SU-DHL-6 (cell line): ENCODE measurements at regions not wholly inside any gene's neighbourhood (a gene's known extent, or its start where the extent isn't known, plus 50 kb on each side); places are given as distances from the start of the nearest gene placed in this dataset.

Experiments used
- H2AFZ ChIP-seq: fragments of 200-600 bp; sonication (generic); 2 replicates; pipeline ENCODE4 v1.6.1; 2014; ENCODE audit warnings: low read depth, mild to moderate bottlenecking, moderate library complexity, mixed read lengths, antibody characterized with exemption, low read length; ENCODE audit not compliant: severe bottlenecking
- H3F3A ChIP-seq: fragments of 200-600 bp; shearing (Covaris generic); 2 replicates; pipeline ENCODE4 v1.6.0; 2016; ENCODE audit warnings: antibody characterized with exemption, mild to moderate bottlenecking; ENCODE audit not compliant: insufficient read depth
- H3K27ac ChIP-seq: fragments of 200-600 bp; sonication (generic); 2 replicates; pipeline ENCODE4 v1.5.1; 2016; ENCODE audit warnings: low read depth, mild to moderate bottlenecking, low read length, moderate library complexity, mixed read lengths
- H3K27me3 ChIP-seq: fragments of 200-600 bp; sonication (generic), shearing (Covaris generic); 2 replicates; pipeline ENCODE4 v1.6.0; 2014; ENCODE audit warnings: mild to moderate bottlenecking, low read length
- H3K36me3 ChIP-seq: fragments of 200-600 bp; sonication (generic); 2 replicates; pipeline ENCODE4 v1.6.1; 2014; ENCODE audit warnings: mild to moderate bottlenecking, low read length, mixed read lengths
- H3K4me2 ChIP-seq: fragments of 300-600, 200-600 bp; shearing (Covaris generic), sonication (generic); 2 replicates; pipeline ENCODE4 v1.6.0; 2014; ENCODE audit warnings: low read length, low read depth, mild to moderate bottlenecking; ENCODE audit not compliant: poor library complexity, severe bottlenecking
- H3K4me3 ChIP-seq: fragments of 200-600 bp; sonication (generic); 2 replicates; pipeline ENCODE4 v1.5.1; 2014; ENCODE audit warnings: antibody characterized with exemption, low read length, mild to moderate bottlenecking, mixed read lengths; ENCODE audit not compliant: insufficient read depth, poor library complexity, severe bottlenecking
- H3K79me2 ChIP-seq: fragments of 200-600 bp; sonication (generic); 2 replicates; pipeline ENCODE4 v1.6.1; 2014; ENCODE audit warnings: mild to moderate bottlenecking, low read length, moderate library complexity; ENCODE audit not compliant: insufficient read depth
- H3K9ac ChIP-seq: fragments of 200-600 bp; sonication (generic); 2 replicates; pipeline ENCODE4 v1.7.0; 2014; ENCODE audit warnings: mild to moderate bottlenecking, low read length
- H3K9me2 ChIP-seq: fragments of 200-600 bp; sonication (generic); replicated peaks from 2 replicates; pipeline ENCODE4 v1.6.1; 2014; ENCODE audit warnings: low read length; ENCODE audit not compliant: insufficient read depth
- H3K9me3 ChIP-seq: fragments of 200-600 bp; sonication (generic); 2 replicates; pipeline ENCODE4 v1.6.1; 2014; ENCODE audit warnings: low read length, mixed read lengths; ENCODE audit not compliant: insufficient read depth
- H4K20me1 ChIP-seq: fragments of 200-600 bp; sonication (generic); 2 replicates; pipeline ENCODE4 v1.6.1; 2014; ENCODE audit warnings: low read depth, mild to moderate bottlenecking, antibody characterized with exemption, low read length, moderate library complexity, mixed read lengths
- EZH2phosphoT487 ChIP-seq: fragments of 200-600 bp; sonication (generic), shearing (Covaris generic); conservative IDR thresholded peaks from 2 replicates; pipeline ENCODE4 v1.6.1; 2018; ENCODE audit warnings: mild to moderate bottlenecking, antibody characterized with exemption, low read length, moderate library complexity, mixed read lengths
- TF ChIP-seq, protein P1 (sequence below): fragments of 200-600 bp; sonication (generic); IDR thresholded peaks from one replicate; pipeline ENCODE4 v1.5.1; 2017; ENCODE audit warnings: antibody characterized with exemption, mild to moderate bottlenecking, low read length, moderate library complexity; ENCODE audit not compliant: insufficient read depth, poor library complexity, severe bottlenecking

DNA sequence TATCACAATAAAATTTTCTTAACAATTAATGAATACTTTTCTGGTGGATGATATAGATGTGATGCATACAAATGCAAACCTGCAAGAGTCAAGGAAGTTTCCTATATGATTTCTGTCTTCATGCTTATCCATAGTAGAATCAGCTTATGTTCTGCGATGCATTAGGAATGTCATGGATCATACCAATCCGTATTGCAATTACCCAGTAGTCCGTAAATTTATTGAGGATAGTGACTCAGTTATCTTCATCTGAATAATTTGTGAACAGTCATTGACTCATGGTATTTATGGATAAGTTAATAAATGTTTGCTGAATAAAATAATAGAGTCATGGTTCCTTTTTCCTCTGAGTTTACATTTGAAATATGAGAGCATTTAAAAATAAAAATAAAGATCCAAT is 483.4 kb downstream of the LRFN5 start:
- H3K4me3 ChIP-seq, result no peak overlapping the region
- no peaks in the 10 kb centered on the region for H3K9me2 ChIP-seq
- H4K20me1 ChIP-seq, result no peaks in the 10 kb centered on the region
- no peak overlapping the region for H2AFZ ChIP-seq
- no peaks in the 10 kb centered on the region for H3F3A ChIP-seq
- TF ChIP-seq, protein P1, sequence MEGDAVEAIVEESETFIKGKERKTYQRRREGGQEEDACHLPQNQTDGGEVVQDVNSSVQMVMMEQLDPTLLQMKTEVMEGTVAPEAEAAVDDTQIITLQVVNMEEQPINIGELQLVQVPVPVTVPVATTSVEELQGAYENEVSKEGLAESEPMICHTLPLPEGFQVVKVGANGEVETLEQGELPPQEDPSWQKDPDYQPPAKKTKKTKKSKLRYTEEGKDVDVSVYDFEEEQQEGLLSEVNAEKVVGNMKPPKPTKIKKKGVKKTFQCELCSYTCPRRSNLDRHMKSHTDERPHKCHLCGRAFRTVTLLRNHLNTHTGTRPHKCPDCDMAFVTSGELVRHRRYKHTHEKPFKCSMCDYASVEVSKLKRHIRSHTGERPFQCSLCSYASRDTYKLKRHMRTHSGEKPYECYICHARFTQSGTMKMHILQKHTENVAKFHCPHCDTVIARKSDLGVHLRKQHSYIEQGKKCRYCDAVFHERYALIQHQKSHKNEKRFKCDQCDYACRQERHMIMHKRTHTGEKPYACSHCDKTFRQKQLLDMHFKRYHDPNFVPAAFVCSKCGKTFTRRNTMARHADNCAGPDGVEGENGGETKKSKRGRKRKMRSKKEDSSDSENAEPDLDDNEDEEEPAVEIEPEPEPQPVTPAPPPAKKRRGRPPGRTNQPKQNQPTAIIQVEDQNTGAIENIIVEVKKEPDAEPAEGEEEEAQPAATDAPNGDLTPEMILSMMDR, result no peak
- no peak for TF ChIP-seq EZH2phosphoT487
- H3K27ac ChIP-seq, result no peak overlapping the region
- no peak overlapping the region for H3K4me2 ChIP-seq
- H3K9me3 ChIP-seq, result peaks cover 3% of the 10 kb centered on the region; the same call in 1 of the 2 replicates
- H3K79me2 ChIP-seq, result no peaks in the 10 kb centered on the region
- no peaks in the 10 kb centered on the region for H3K36me3 ChIP-seq
- no peak overlapping the region for H3K9ac ChIP-seq
- no peaks in the 10 kb centered on the region for H3K27me3 ChIP-seq

DNA sequence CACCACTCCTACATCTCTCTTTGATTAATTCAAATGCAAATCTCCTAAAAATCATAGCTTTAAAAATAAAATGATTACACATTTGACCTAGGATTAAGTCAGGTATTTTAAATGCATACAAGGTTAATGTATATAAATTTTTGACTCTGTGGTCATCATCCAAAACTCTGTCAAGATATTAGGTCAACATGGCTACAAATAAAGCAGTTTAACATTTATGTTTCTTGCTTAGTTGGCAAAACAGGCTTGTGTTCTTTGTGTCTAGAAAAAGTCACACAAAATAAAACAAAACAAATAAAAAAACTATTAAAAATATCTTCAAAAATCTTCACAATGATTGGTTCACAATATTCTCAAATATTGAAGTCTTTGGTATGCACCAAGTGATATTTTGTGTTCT is 473.2 kb downstream of the LRFN5 start:
- Histone ChIP-seq H3K9me2 (no peaks in the 10 kb centered on the region), H3K9ac (no peak overlapping the region), H3F3A (no peaks in the 10 kb centered on the region), H2AFZ (peak overlapping the region; percentile 51), H4K20me1 (no peaks in the 10 kb centered on the region), H3K27ac (no peak overlapping the region), H3K9me3 (no peaks in the 10 kb centered on the region), H3K27me3 (no peaks in the 10 kb centered on the region), H3K36me3 (no peaks in the 10 kb centered on the region), H3K4me3 (no peak overlapping the region), H3K79me2 (no peaks in the 10 kb centered on the region), H3K4me2 (no peak overlapping the region)
- no peak for TF ChIP-seq EZH2phosphoT487
- TF ChIP-seq, protein P1, result no peak

DNA sequence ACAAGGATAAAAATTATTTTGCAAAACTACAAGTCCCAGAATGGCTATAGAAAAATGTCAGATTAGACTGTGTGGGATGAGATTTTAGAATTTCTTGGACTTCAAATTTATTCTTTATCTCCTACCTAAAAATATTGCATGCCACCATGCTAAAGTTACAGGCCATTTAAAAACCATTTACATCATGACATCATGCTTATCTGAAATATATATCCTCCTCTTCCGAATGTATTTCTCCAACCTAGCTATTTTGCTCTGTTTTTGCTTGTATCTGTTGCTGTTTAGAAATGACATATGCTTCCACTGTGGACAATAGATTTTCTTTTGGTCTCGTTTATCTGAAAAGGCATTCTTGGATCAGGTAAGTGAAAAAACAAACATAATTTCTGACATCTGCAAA is 471.7 kb downstream of the LRFN5 start:
- H3K36me3 ChIP-seq, result no peaks in the 10 kb centered on the region
- H3K9ac ChIP-seq, result no peak overlapping the region
- H3K9me2 ChIP-seq, result no peaks in the 10 kb centered on the region
- TF ChIP-seq, protein P1, result no peak
- TF ChIP-seq EZH2phosphoT487, result no peak
- H3F3A ChIP-seq, result no peaks in the 10 kb centered on the region
- no peak overlapping the region for H3K4me2 ChIP-seq
- H3K9me3 ChIP-seq, result no peaks in the 10 kb centered on the region
- no peak overlapping the region for H3K4me3 ChIP-seq
- H3K27me3 ChIP-seq, result no peaks in the 10 kb centered on the region
- H2AFZ ChIP-seq, result no peak overlapping the region
- H3K27ac ChIP-seq, result no peak overlapping the region
- no peaks in the 10 kb centered on the region for H3K79me2 ChIP-seq
- no peaks in the 10 kb centered on the region for H4K20me1 ChIP-seq

DNA sequence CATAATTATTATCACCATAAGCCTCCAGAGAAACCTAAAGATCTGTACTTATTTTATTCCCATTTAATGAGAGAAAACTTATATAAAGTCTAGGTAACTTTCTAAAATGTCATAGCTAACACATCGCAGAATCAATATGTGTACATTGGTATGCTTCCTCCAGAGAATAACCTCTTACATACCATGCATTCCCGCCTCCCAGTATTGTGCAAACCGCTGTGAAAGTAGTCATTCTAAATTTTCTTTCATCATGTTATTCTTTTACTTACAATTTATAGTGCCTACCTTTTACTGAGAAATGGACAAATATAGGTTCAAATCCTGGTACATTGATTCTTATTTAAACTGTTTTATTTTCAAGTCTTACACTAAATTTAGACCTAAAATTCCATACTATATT is 463.4 kb downstream of the LRFN5 start:
- H3K27ac ChIP-seq, result no peak overlapping the region
- H2AFZ ChIP-seq, result peak overlapping the region; percentile 2
- H3K9me3 ChIP-seq, result no peaks in the 10 kb centered on the region
- H4K20me1 ChIP-seq, result no peaks in the 10 kb centered on the region
- H3K79me2 ChIP-seq, result no peaks in the 10 kb centered on the region
- H3K4me3 ChIP-seq, result no peak overlapping the region
- TF ChIP-seq, protein P1, result no peak
- no peak for TF ChIP-seq EZH2phosphoT487
- H3F3A ChIP-seq, result no peaks in the 10 kb centered on the region
- H3K9me2 ChIP-seq, result no peaks in the 10 kb centered on the region
- H3K36me3 ChIP-seq, result no peaks in the 10 kb centered on the region
- no peak overlapping the region for H3K9ac ChIP-seq
- H3K4me2 ChIP-seq, result no peak overlapping the region
- no peaks in the 10 kb centered on the region for H3K27me3 ChIP-seq
